H9 (cell line): ENCODE measurements at regions not wholly inside any gene's neighbourhood (a gene's known extent, or its start where the extent isn't known, plus 50 kb on each side); places are given as distances from the start of the nearest gene placed in this dataset.

Experiments used
- DNase-seq: peaks from one replicate; pipeline ENCODE4 v3.0.0-alpha.2; 2017
- H2AFZ ChIP-seq: one replicate; pipeline ENCODE4 v1.6.1; 2013; ENCODE audit warnings: mild to moderate bottlenecking, low read length, control low read depth, moderate library complexity
- H2AK5ac ChIP-seq: 2 replicates; pipeline ENCODE4 v1.6.1; 2013; ENCODE audit warnings: low read length, control low read depth, mixed read lengths; ENCODE audit not compliant: insufficient read length
- H2BK120ac ChIP-seq: one replicate; pipeline ENCODE4 v1.6.1; 2013; ENCODE audit warnings: low read depth, mild to moderate bottlenecking, low read length, control low read depth, inconsistent platforms; ENCODE audit not compliant: poor library complexity, severe bottlenecking
- H2BK12ac ChIP-seq: 2 replicates; pipeline ENCODE4 v1.6.1; 2013; ENCODE audit warnings: low read length, control low read depth, mixed read lengths, low read depth; ENCODE audit not compliant: insufficient read length
- H2BK15ac ChIP-seq: 2 replicates; pipeline ENCODE4 v1.6.1; 2013; ENCODE audit warnings: low read depth, low read length, control low read depth
- H2BK20ac ChIP-seq: one replicate; pipeline ENCODE4 v1.6.1; 2013; ENCODE audit warnings: low read depth, mild to moderate bottlenecking, low read length, control low read depth, inconsistent platforms; ENCODE audit not compliant: poor library complexity, severe bottlenecking
- H2BK5ac ChIP-seq: 2 replicates; pipeline ENCODE4 v1.6.1; 2013; ENCODE audit warnings: low read length, control low read depth, mixed read lengths; ENCODE audit not compliant: insufficient read length
- H3K14ac ChIP-seq: 2 replicates; pipeline ENCODE4 v1.6.1; 2013; ENCODE audit warnings: low read length, control low read depth; ENCODE audit not compliant: insufficient read depth
- H3K18ac ChIP-seq: 2 replicates; pipeline ENCODE4 v1.6.1; 2013; ENCODE audit warnings: low read depth, mild to moderate bottlenecking, mixed read lengths, low read length, control low read depth; ENCODE audit not compliant: insufficient read length
- H3K23ac ChIP-seq: 2 replicates; pipeline ENCODE4 v1.6.1; 2013; ENCODE audit warnings: low read length, control low read depth, mixed read lengths, low read depth; ENCODE audit not compliant: insufficient read length
- H3K23me2 ChIP-seq: 2 replicates; pipeline ENCODE4 v1.6.1; 2013; ENCODE audit warnings: low read depth, mild to moderate bottlenecking, mixed read lengths, low read length, control low read depth; ENCODE audit not compliant: insufficient read length, poor library complexity, severe bottlenecking
- H3K27ac ChIP-seq: 2 replicates; pipeline ENCODE4 v1.5.1; 2013; ENCODE audit warnings: low read length, control low read depth, mixed read lengths, low read depth; ENCODE audit not compliant: insufficient read length
- H3K27me3 ChIP-seq: 2 replicates; pipeline ENCODE4 v1.6.1; 2013; ENCODE audit warnings: low read length, control low read depth, inconsistent platforms; ENCODE audit not compliant: insufficient read depth
- H3K4ac ChIP-seq: 2 replicates; pipeline ENCODE4 v1.6.1; 2013; ENCODE audit warnings: low read depth, mild to moderate bottlenecking, control low read depth, inconsistent platforms, low read length, moderate library complexity
- H3K4me1 ChIP-seq: 2 replicates; pipeline ENCODE4 v1.6.1; 2013; ENCODE audit warnings: low read length, control low read depth, inconsistent platforms; ENCODE audit not compliant: insufficient read depth
- H3K4me2 ChIP-seq: 2 replicates; pipeline ENCODE4 v1.6.1; 2013; ENCODE audit warnings: low read length, control low read depth, mixed read lengths; ENCODE audit not compliant: insufficient read length, insufficient read depth
- H3K56ac ChIP-seq: 2 replicates; pipeline ENCODE4 v1.6.1; 2013; ENCODE audit warnings: low read depth, mild to moderate bottlenecking, mixed read lengths, low read length, control low read depth; ENCODE audit not compliant: insufficient read length
- H3K79me1 ChIP-seq: 2 replicates; pipeline ENCODE4 v1.6.1; 2013; ENCODE audit warnings: low read depth, mild to moderate bottlenecking, moderate library complexity, low read length, control low read depth, inconsistent platforms; ENCODE audit not compliant: insufficient read depth, poor library complexity, severe bottlenecking
- H3K79me2 ChIP-seq: 2 replicates; pipeline ENCODE4 v1.6.1; 2013; ENCODE audit warnings: low read length, control low read depth, inconsistent platforms; ENCODE audit not compliant: insufficient read depth
- H3K9ac ChIP-seq: 2 replicates; pipeline ENCODE4 v1.6.1; 2013; ENCODE audit warnings: low read length, control low read depth, mixed read lengths; ENCODE audit not compliant: insufficient read length; ENCODE audit errors: extremely low read depth
- H3K9me3 ChIP-seq: one replicate; pipeline ENCODE4 v1.6.1; 2013; ENCODE audit warnings: low read depth, low read length, inconsistent platforms; ENCODE audit not compliant: control insufficient read depth
- H3T11ph ChIP-seq: one replicate; pipeline ENCODE4 v1.6.1; 2013; ENCODE audit warnings: mild to moderate bottlenecking, low read length, control low read depth, inconsistent platforms
- H4K20me1 ChIP-seq: one replicate; pipeline ENCODE4 v1.6.1; 2013; ENCODE audit not compliant: control insufficient read depth, insufficient read length, insufficient read depth
- H4K5ac ChIP-seq: 2 replicates; pipeline ENCODE4 v1.6.1; 2013; ENCODE audit warnings: low read depth, mild to moderate bottlenecking, mixed read lengths, low read length, control low read depth; ENCODE audit not compliant: insufficient read length
- H4K8ac ChIP-seq: replicated peaks from 2 replicates; pipeline ENCODE4 v1.6.1; 2013; ENCODE audit warnings: low read length, control low read depth, mixed read lengths, low read depth; ENCODE audit not compliant: insufficient read length
- H4K91ac ChIP-seq: 2 replicates; pipeline ENCODE4 v1.6.1; 2013; ENCODE audit warnings: low read depth, mild to moderate bottlenecking, moderate library complexity, mixed read lengths, low read length, control low read depth; ENCODE audit not compliant: insufficient read length
- H3K27ac Mint-ChIP-seq, 3 experiments: 2 replicates in 2 of 3; 3 replicates in 1 of 3; pipeline ENCODE4 v1.8.0; 2020 to 2021; ENCODE audit warnings: mixed read lengths in 3 of 3, mild to moderate bottlenecking in 1 of 3, moderate library complexity in 1 of 3
- H3K27me3 Mint-ChIP-seq: 2 replicates; pipeline ENCODE4 v1.8.0; 2021; ENCODE audit warnings: low read depth, mild to moderate bottlenecking, moderate library complexity, mixed read lengths
- H3K36me3 Mint-ChIP-seq, 3 experiments: 2 replicates in 2 of 3; 3 replicates in 1 of 3; pipeline ENCODE4 v1.8.0; 2020 to 2021; ENCODE audit warnings: low read depth in 3 of 3, mixed read lengths in 3 of 3; ENCODE audit not compliant: insufficient read depth in 1 of 3
- H3K4me1 Mint-ChIP-seq, 2 experiments: 2 replicates each; pipeline ENCODE4 v1.8.0; 2020; ENCODE audit warnings: mixed read lengths in 2 of 2
- H3K4me3 Mint-ChIP-seq, 2 experiments: 2 replicates in 1 of 2; 3 replicates in 1 of 2; pipeline ENCODE4 v1.8.0; 2020 to 2021; ENCODE audit warnings: mild to moderate bottlenecking in 2 of 2, mixed read lengths in 2 of 2, moderate library complexity in 1 of 2
- H3K9me3 Mint-ChIP-seq, 2 experiments: 2 replicates in 1 of 2; 3 replicates in 1 of 2; pipeline ENCODE4 v1.8.0; 2020; ENCODE audit warnings: mild to moderate bottlenecking in 2 of 2, mixed read lengths in 2 of 2, moderate library complexity in 1 of 2
- WGBS: extraction: QIAGEN DNeasy Blood & Tissue Kit; methylation state at CpG from one replicate; pipeline ENCODE4 v1.1.7; 2013; ENCODE audit warnings: missing lambda C conversion rate, low lambda C conversion rate, mixed read lengths; ENCODE audit not compliant: insufficient read length; ENCODE audit errors: extremely low coverage; 5-methylcytosine and 5-hydroxymethylcytosine counted together
- TF ChIP-seq, protein P1 (sequence below): fragments of 200-600 bp; sonication (generic); conservative IDR thresholded peaks from 3 replicates; pipeline ENCODE4 v1.8.0; 2021; ENCODE audit warnings: antibody characterized with exemption, mild to moderate bottlenecking

- WGBS, result no CpG with 5 or more reads among the region's 6 CpGs
- no peak overlapping the region for H3K27ac ChIP-seq
- no peak overlapping the region for H3K23ac ChIP-seq
- no peak overlapping the region for H2AFZ ChIP-seq
- H3K79me2 ChIP-seq, result no peaks in the 10 kb centered on the region
- no peak overlapping the region for H3K56ac ChIP-seq
- no peaks in the 10 kb centered on the region for H3K27me3 ChIP-seq
- H4K91ac ChIP-seq, result no peak overlapping the region
- no peak overlapping the region for H3K18ac ChIP-seq
- no peaks in the 10 kb centered on the region for H3K9me3 ChIP-seq
- no peak overlapping the region for H4K5ac ChIP-seq
- H2AK5ac ChIP-seq, result no peak overlapping the region
- H2BK15ac ChIP-seq, result no peak overlapping the region
- no peak overlapping the region for H3K14ac ChIP-seq
- no peaks in the 10 kb centered on the region for H3K79me1 ChIP-seq
- no peak overlapping the region for H3K4me2 ChIP-seq
- H4K8ac ChIP-seq, result no peak overlapping the region
- Mint-ChIP-seq H3K4me1 (no peaks in the 10 kb centered on the region), H3K27ac (no peak overlapping the region), H3K27me3 (peaks cover 12% of the 10 kb centered on the region), H3K36me3 (no peaks in the 10 kb centered on the region), H3K4me3 (no peak overlapping the region), H3K9me3 (no peaks in the 10 kb centered on the region)
- no peak overlapping the region for H2BK12ac ChIP-seq
- no peak overlapping the region for H2BK20ac ChIP-seq
- H3K9ac ChIP-seq, result no peak overlapping the region
- no peaks in the 10 kb centered on the region for H3K4me1 ChIP-seq
- H3K4ac ChIP-seq, result no peak overlapping the region
- no peak overlapping the region for H2BK120ac ChIP-seq
- TF ChIP-seq, protein P1, sequence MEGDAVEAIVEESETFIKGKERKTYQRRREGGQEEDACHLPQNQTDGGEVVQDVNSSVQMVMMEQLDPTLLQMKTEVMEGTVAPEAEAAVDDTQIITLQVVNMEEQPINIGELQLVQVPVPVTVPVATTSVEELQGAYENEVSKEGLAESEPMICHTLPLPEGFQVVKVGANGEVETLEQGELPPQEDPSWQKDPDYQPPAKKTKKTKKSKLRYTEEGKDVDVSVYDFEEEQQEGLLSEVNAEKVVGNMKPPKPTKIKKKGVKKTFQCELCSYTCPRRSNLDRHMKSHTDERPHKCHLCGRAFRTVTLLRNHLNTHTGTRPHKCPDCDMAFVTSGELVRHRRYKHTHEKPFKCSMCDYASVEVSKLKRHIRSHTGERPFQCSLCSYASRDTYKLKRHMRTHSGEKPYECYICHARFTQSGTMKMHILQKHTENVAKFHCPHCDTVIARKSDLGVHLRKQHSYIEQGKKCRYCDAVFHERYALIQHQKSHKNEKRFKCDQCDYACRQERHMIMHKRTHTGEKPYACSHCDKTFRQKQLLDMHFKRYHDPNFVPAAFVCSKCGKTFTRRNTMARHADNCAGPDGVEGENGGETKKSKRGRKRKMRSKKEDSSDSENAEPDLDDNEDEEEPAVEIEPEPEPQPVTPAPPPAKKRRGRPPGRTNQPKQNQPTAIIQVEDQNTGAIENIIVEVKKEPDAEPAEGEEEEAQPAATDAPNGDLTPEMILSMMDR, result no peak
- DNase-seq, result no peak
- no peak overlapping the region for H2BK5ac ChIP-seq
- no peaks in the 10 kb centered on the region for H4K20me1 ChIP-seq
- H3K23me2 ChIP-seq, result no peaks in the 10 kb centered on the region
- H3T11ph ChIP-seq, result no peak overlapping the region
Observed at GRCh38 chr17:77579682-77580081, 378.8 kb upstream of the TNRC6C start.
